Erythroblast (primary cell): ENCODE measurements at regions not wholly inside any gene's neighbourhood (a gene's known extent, or its start where the extent isn't known, plus 50 kb on each side); places are given as distances from the start of the nearest gene placed in this dataset.
"Not testable (repeated sequence)": the region's sequence is repeated elsewhere in the genome, so short reads cannot be mapped to it uniquely, and the experiment has no call there.

ENCODE experiments used
- DNase-seq, 2 experiments: peaks; one replicate each; lab custom pipeline; 2025; lab: John Stamatoyannopoulos, UW
- GATA1 ChIP-seq: IDR thresholded peaks from 2 replicates; pipeline ENCODE4 v1.6.1; 2011; ENCODE audit warnings: low read depth, mild to moderate bottlenecking, control low read depth, low read length, moderate library complexity
- POLR2A ChIP-seq: IDR thresholded peaks from 2 replicates; pipeline ENCODE4 v1.6.1; 2011; ENCODE audit warnings: mild to moderate bottlenecking, low read length

DNA sequence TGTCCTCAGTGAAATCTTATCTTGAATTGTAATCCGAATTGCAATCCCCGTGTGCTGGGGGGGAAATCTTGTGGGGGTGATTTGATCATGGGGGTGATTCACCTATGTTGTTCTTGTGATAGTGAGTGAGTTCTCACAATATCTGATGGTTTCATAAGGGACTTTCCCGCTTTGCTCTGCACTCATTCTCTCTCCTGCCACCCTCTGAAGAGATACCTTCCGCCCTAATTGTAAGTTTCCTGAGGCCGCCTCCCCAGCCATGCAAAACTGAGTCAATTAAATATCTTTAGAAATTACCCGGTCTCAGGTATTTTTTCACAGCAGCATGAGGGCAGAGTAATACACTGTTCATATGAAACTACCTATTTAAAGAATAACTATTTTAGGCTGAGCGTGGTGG lies 304.1 kb upstream of the EPHA6 start:
- TF ChIP-seq POLR2A (no peak), GATA1 (no peak)
- no peak for DNase-seq

DNA sequence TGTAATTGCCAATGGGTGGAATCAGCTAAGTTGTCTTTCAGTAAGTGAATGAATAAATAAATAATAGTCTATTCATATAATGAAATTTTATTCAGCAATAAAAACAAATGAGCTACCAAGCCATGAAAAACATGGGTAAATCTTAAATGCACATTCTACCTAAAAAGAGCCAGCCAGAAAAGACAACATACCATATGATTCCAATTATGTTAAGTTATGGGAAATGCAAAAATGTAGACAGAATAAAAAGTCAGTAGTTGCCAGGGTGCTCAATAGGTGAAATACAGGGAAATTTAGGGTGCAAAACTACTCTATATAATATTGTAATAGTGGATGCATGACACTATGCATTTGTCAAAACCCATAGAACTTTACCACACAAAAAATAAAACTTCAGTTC lies 277.2 kb upstream of the EPHA6 start:
- no peak for DNase-seq
- no peak for TF ChIP-seq GATA1
- no peak for TF ChIP-seq POLR2A

DNA sequence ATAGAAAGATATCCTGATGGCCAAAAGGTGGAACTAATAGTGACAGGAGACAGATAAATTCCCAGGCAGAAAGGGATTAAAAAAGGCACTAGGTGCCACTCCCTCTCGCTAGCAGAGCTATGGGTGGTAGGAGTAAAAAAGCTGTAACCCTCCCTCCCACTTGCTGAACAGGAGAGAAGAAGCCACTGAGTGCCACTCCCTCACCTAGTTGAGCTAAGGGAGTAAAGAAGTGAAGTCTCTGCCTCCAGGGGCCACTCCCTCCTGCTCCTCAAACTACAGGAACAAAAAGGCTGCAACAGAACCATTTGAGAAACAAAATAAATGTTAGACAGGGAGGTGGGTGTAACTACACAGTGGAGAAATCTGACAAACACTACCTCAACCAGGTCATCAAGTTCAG lies 276.2 kb upstream of the EPHA6 start:
- no peak for DNase-seq
- TF ChIP-seq POLR2A: no peak
- no peak for TF ChIP-seq GATA1

DNA sequence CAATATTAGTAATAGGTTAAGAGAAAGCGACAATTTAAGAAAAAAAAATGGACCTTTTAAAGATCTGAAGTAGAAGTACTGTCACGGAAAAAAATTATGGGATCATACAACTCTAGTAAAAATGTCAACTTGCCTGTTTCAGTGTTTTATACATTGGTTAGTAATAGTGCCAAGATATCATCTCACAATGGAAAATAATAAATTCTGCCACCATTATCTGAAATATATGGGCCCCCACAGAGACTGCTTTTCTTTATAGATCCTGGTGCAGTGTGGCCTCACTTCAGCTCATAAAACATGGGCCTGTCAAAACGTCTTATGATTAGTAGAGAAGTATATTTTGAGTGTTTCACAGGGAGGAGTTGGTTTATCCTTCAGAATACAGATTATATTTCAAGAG lies 266.3 kb upstream of the EPHA6 start:
- TF ChIP-seq POLR2A (no peak), GATA1 (no peak)
- no peak for DNase-seq

DNA sequence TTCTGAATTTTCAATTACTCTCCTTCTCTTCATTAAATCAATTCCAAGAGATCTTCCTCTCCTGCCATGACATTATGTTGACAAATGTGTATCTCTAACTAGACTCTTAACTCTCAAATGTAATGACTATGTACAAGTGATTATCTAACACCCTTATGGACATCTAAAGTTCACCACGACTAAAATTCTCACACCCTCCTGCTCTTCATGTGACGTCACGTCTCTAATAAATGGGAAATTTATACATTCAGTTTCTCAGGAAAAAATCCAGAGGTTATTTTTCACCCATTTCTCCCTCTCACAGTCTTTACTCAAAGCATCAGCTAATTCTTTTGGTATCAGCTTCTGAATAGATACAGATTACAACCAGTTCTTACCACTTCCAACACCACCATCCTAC lies 237.5 kb upstream of the EPHA6 start:
- TF ChIP-seq GATA1 (no peak), POLR2A (no peak)
- no peak for DNase-seq

DNA sequence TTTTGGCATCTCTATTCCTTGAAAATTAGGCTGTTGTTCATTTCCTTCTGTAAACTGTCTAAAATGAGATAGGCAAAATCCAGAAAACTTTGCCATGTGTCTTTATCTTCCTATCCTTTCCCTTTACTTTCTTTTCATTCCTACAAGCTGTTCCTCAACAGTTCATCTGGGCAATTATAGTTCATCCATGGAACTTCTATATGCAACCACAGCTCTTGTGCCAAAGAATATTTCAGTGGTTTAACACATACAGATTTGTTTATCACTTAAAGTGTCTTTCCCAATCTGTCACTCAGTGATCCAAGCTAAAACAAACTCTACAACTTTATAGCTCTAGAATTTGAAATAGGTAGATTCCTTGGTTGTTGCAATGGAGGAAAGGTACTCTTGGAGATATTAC lies 230.3 kb upstream of the EPHA6 start:
- DNase-seq: no peak
- TF ChIP-seq POLR2A: no peak
- TF ChIP-seq GATA1: no peak

DNA sequence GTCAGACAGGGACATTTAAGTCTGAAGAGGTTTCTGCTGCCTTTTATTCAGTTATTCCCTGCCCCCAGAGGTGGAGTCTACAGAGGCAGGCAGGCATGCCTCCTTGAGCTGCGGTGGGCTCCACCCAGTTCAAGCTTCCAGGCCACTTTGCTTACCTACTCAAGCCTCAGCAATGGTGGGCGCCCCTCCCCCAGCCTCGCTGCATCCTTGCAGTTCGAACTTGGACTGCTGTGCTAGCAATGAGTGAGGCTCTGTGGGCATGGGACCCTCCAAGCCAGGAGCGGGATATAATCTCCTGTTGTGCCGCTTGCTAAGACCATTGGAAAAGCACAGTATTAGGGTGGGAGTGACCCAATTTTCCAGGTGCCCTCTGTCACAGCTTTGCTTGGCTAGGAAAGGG lies 207.5 kb upstream of the EPHA6 start:
- DNase-seq: not testable (repeated sequence)

DNA sequence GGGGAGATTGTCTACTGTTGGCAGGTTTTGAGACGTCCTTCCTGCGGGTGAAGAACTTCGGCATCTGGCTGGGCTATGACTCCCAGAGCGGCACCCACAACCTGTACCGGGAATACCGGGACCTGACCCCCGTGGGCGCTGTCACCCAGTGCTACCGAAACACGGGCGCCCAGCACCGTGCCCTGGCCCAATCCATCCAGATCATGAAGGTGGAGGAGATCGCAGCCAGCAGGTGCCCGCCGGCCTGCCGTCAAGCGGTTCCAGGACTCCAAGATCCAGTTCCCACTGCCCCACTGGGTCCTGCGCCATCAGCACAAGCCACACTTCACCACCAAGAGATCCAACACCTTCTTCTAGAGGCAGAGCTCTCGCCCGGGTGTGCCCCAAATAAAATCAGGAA lies 194.9 kb upstream of the EPHA6 start:
- peak; percentile 1 to 4 for DNase-seq
- TF ChIP-seq GATA1 (no peak), POLR2A (no peak)

DNA sequence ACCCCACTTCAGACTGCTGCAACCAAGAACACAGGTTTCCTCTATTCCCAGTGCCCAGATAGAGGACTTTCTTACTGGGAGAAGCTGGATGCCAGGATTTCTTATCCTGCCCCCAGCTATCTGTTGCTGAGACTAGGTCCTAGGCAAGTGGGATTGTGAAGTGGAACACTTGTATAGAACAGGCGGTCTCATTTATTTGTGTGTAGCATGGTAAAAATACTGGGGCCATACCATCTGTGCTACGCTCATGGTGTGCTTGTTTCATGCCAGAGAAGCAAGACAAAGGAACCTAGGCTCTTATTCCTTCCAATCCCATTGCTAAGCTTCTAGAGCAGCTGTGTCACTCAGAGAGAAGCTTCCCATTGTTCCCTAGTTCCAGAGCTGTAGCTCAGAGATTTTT lies 191.5 kb upstream of the EPHA6 start:
- TF ChIP-seq POLR2A: no peak
- no peak for DNase-seq

DNA sequence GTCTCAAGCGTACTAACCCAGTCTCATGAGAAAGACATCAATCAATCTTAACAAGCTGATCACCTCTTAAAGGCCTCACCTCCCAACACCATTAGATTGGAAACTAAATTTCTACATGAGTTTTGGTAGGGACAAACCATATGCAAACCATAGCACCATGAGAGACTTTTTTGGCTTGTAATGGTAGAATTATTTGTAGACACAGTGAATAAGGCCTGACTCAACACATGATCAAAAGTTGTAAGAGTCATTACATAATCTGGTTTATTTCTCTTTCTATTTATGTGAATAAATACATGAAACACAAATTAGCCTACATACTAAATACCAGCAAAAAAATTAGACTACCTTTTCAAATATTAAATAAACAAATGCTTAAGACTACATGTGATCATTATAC lies 183.3 kb upstream of the EPHA6 start:
- no peak for TF ChIP-seq POLR2A
- TF ChIP-seq GATA1: no peak
- no peak for DNase-seq

DNA sequence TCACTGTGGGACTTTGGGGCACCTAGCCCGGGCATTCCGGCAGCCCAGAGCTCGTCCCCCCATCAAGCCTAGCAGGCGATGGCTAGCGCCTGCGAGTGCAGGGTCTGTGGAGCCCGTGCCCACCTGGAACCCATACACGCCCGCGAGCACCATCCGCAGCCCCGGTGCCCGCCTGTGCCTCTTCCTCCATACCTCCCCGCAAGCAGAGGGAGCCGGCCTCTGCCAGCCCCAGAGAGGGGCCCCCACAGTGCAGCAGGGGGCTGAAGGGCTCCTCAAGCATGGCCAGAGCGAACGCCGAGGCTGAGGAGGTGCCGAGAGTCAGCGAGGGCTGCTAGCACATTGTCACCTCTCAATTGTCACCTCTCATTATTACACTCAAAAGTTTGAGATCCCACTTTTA lies 167.8 kb upstream of the EPHA6 start:
- DNase-seq: no peak
- TF ChIP-seq GATA1 (no peak), POLR2A (no peak)

DNA sequence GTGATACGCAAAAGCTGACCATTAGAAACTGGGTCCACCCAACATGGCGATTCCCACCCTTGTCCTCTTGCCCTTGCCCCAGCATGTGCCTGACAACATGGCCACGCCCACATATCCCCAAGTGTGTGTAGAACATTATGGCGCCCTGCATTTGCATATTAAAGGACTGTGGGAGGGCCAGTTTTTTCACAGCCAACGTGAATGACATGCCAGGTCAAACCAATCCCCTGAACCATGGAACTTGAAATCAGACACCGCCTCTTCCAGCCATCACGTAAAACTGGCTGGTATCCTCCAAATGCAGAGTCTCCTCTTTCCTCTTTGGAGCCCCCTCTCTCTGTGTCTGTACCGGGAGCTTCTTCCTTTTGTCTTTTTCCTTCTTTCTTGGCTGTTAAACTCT lies 156.7 kb upstream of the EPHA6 start:
- DNase-seq: no peak
- no peak for TF ChIP-seq GATA1
- TF ChIP-seq POLR2A: no peak

DNA sequence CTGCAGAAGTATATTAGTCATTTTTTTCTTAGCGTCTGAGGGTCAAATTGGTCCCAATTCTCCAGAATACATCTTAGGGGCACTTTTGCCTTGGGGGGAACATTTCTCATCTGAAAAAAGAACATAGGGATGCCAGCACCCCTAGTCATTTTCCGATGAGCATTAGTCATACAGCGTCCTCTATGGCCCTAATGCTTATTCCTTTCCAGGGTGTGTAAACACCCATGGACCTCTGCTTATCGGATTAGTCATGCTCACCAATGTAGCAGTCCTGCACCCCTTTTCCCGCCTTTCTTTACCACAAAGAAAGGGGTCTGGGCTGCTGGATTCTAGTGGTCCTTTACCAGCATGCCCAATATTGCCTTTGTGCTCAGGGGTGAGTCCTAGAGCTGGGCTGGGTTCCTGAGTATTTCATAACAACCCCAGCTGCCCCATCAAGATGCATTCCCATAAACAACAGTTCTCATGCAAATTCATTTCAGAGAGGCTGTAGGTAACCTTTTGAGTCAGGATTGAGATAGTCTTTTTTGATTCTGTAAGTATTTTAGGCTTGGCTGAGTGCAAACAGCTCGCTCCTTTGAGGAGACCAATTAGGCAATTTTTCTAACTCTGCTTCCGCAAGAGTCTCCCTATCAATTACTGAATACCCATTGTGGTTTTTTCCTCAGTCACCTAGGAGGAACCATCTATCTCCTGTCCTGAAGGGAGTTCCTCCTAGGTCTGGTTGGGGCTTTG lies 142.4 kb upstream of the EPHA6 start:
- DNase-seq: not testable (repeated sequence)

DNA sequence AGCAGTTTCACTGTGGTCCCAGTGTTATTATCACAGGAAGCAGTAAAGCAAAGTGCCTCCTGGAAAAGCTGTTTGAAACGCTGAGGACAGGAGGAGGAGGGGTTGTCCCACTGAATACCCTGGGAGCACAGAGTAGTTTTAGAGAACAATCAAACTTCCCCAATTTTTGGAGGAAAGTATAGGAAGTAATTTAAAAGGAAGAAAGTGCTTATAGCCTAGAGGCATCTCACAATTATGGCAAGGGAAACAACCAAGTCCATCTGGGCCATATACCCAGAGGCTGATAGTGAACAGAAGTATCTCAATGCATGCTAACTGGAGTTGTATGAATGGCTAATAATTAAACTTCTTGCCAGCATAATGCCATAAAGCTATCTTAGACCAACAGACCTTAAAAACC lies 137.2 kb upstream of the EPHA6 start:
- DNase-seq: no peak
- TF ChIP-seq POLR2A: no peak
- no peak for TF ChIP-seq GATA1

DNA sequence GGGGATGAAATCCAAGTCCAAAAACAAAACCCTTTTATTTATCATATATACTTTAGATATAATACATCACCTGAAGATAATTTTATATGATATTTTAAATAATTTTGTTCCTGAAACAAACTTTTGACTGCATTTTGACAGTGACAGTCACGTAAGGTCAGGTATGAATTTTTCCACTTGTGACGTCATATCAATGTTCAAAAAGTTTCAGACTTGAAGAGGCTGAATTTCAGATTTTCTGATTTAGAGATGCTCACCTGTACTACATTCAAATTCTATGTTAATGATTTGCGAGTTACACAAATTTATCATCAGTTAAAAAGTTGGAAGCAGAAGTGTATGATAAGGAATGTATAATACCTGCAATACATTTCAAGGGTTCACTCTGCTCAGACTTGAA lies 136.1 kb upstream of the EPHA6 start:
- no peak for DNase-seq
- TF ChIP-seq GATA1 (no peak), POLR2A (no peak)
